NCI-H1105 treated with DMSO at 0.1 percent for 48 hours (cell line): ENCODE measurements at regions not wholly inside any gene's neighbourhood (a gene's known extent, or its start where the extent isn't known, plus 50 kb on each side); places are given as distances from the start of the nearest gene placed in this dataset.

Experiments
- DNase-seq: peaks from one replicate; lab custom pipeline; 2025; lab: John Stamatoyannopoulos, UW

DNA sequence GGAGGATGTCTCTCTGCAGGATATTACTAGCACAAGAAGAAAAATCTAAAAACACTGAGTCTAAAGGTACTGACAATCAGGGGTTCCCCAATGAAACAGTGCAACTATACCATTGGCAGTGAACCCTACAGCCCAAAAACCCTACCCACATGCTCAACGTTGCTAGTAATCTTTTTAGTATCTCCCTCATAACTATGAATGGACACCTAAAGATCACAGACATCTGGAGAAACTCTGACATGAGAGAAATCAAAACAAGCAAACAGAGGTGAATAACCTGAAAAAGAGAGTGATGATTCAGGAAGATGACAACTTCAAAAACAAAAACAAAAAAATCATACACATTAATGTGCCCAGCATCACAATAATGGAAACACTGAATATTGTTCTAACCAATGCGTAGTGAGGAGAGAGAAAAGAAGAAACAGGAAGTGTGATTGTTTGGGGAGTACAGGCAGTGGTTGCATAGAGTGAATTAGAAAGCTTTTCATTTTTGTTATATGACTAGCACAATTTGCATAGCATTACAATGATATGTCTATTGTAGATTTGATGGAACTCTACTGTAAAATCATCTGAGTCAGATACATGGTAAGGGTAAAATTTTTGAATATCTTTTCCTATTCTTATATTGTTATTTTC is 78.9 kb upstream of the FMR1 start:
- DNase-seq = no peak

DNA sequence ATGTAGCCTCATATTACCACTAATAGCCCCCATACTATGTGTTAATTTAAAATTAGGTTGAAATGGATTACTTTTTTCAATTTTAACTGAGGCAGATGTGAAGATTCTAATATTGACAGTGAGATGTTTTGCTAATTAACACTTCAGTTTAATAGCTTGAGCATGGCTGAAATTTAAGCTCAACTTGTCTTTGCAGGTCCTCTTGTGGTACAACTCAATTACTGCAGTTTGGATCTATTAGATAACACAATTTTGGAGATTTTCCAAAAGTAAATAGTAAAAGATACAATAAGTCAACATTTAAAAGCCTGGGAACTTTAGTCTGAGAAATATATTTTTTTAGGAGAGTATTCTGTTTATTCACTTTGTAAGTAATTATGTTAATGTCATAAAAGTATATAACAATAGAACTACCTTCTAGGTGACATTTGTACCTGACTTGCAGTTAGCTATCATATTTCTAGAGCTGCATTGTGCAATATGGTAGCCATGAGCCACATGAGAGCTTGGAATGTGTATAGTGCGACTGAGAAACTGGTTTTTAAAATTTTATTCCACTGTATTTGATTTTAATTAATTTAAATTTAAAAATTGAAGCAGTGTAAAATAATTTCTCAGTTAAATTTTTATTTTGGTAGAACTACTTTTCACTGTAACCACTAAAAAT is 73.1 kb upstream of the FMR1 start:
- DNase-seq = peak; percentile 78

DNA sequence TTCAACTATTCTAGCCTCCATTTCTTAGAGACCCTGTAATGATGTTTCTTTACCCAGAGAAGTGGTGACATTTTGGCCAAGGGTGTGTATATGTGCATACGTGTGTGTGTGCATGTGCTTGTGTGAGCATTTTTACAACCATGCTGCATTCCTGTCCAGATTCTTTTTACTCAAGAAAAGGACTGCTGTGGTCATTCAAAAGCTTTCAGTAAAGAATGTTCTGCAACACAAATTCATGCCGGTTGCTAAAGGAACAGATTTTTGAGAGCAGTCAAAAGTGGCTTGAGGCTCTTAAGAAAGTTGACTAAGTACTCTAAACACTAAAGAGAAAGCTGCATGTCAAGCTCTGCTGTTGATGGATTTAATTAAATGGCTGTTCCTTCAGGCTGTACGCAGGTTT is 65.0 kb upstream of the FMR1 start:
- no peak for DNase-seq

DNA sequence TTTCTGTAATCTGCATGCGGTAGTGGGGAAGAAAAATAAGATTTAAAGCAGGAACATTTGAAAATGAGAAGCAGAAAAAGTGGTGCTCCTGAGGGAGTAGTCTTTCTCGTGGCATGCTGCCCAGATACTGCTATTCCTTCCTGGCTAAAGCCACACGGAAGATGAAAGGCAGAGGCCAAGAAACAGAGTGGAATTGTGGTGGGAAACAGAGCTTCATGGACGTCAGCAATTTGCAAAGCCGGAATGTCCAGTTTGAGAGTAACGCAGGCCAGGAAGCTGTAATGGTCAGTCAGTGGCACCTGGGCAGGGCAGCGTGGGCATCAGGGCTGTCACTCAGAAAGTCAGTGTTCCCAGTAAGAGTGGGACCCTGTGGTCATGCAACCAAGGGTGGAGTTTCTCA is 63.7 kb upstream of the FMR1 start:
- DNase-seq = no peak

DNA sequence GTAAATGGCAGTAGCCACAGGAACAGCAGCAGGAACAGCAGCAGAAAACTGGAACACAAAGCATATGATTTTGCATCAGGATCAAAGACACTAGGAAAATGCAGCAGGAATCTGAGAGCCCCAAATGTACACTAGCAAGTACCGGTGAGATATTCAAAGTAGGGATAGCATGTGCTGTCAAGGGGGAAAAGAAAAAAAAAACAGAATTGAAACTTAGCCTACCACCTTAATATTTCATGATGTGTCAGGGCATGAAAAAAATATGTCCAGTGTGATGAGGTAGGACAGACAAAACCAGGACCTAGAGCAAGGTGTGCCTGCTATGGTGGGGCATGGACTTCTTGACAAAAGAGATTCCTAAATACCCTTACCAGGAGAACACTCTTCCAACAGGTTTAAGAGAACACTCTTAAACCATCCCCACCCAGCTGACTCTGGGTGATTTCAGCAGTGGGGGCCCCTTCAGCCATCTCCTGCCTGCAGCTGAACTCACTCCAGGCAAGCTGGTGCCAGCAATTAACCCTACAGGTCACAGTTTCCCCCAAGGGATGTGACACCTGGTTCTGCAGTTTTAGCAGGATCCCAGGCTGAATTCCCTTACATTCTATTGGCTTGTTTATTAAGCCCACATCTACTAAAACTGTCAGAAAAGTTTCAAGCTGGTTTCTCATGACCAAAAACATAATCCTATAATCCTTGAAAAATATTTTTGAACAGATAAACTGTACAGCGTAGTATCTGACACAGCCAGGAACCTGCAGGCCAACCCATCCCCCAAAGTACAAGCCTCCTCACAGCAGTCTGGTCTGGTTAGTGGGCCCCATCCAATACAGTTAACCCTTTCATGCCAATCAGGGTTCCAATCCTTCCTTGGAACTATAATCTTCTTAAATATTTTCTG is 62.9 kb upstream of the FMR1 start:
- no peak for DNase-seq

DNA sequence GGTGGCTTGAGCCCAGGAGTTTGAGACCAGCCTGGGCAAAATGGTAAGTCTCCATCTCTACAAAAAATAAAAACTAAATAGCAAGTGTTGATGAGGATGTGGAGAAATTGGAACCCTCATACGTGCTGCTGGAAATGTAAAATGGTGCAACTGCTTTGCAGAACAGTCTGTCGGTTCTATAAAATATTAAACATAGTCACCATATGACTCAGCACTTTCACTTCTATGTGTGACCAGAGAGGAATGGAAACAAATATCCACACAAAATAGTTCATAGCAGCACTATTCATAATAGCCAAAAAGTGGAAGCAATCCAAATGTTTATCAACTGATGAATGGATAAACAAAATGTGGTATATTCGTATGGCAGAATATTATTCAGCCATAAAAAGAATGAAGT is 60.8 kb upstream of the FMR1 start:
- DNase-seq = no peak

DNA sequence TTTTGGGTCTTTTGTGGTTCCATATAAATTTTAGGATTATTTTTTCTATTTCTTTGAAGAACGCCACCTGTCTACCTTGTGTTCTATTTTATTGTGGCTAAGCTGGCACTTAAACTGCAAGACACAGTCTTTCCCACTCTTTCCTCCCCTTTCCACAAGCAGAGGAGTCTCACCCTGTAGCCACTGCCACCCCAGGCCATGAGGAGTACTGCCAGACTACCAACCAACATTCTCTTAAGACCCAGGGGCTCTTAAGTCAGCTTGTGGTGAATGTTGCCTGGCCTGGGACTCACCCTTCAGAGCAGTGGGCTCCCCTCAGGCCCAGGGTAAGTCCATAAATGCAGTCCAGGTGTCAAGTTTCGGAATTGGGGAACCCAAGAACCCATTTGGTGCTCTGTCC is 58.0 kb upstream of the FMR1 start:
- DNase-seq = no peak

DNA sequence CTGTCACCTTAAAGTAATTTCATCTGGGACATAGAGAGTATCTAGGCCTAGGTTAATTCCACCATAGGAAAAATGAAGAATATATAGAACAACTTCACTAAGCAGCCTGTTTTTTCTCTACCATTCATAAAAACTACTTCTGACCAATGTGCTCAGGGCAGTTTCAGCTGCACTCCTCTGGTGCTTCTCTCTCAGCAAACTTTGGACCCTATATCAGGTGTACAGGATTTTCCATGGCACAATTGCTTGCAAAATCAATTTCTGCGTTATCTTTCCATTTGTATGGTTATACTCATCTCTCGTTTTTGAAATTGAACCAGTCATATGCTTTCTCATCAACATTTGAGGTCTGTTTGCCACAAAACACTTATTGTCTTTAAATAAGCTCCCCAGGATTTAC is 52.1 kb upstream of the FMR1 start:
- no peak for DNase-seq
